Naive thymus-derived CD8-positive, alpha-beta T cell (primary cell): ENCODE measurements at regions not wholly inside any gene's neighbourhood (a gene's known extent, or its start where the extent isn't known, plus 50 kb on each side); places are given as distances from the start of the nearest gene placed in this dataset.

Experiments
- ATAC-seq, 2 donors: fragments of 150-1000 bp; cut with Tn5 transposase in 1 of 2; sonication (Bioruptor Pico), chemical (Tn5 transposase) in 1 of 2; 1 replicate in 1 of 2; 2 replicates in 1 of 2; pipeline ENCODE4 v1.10.0; 2021; ENCODE audit warnings: mild to moderate bottlenecking in 2 of 2, moderate library complexity in 2 of 2
- POLR2A ChIA-PET: fragments of 350-600 bp; sonication (Branson Sonifier 250); formaldehyde crosslinking; loops from one replicate; lab custom pipeline; 2021; ENCODE audit warnings: antibody characterized with exemption; lab: Charles Lee
- DNase-seq, 10 donors: peaks; one replicate each; pipeline versions ENCODE4 v3.0.0 to v3.0.0-alpha.2; 2020 to 2022
- H3K27ac Mint-ChIP-seq, 10 donors: one replicate each; pipeline ENCODE4 v1.8.0; 2020 to 2022; ENCODE audit warnings: mild to moderate bottlenecking in 10 of 10, mixed read lengths in 10 of 10, moderate library complexity in 4 of 10, inconsistent platforms in 1 of 10
- H3K27me3 Mint-ChIP-seq, 5 donors: one replicate each; pipeline ENCODE4 v1.8.0; 2021 to 2022; ENCODE audit warnings: mixed read lengths in 5 of 5
- H3K36me3 Mint-ChIP-seq, 3 donors: one replicate each; pipeline ENCODE4 v1.8.0; 2020 to 2022; ENCODE audit warnings: mixed read lengths in 3 of 3, mild to moderate bottlenecking in 2 of 3, inconsistent platforms in 1 of 3
- H3K4me1 Mint-ChIP-seq, 4 donors: one replicate each; pipeline ENCODE4 v1.8.0; 2021 to 2022; ENCODE audit warnings: mixed read lengths in 4 of 4
- H3K4me3 Mint-ChIP-seq, 10 donors: one replicate each; pipeline ENCODE4 v1.8.0; 2020 to 2022; ENCODE audit warnings: mild to moderate bottlenecking in 10 of 10, mixed read lengths in 10 of 10, moderate library complexity in 6 of 10, inconsistent platforms in 1 of 10
- H3K9me3 Mint-ChIP-seq, 9 donors: one replicate each; pipeline ENCODE4 v1.8.0; 2020 to 2022; ENCODE audit warnings: mixed read lengths in 9 of 9, mild to moderate bottlenecking in 3 of 9, inconsistent platforms in 1 of 9, moderate library complexity in 1 of 9

DNA sequence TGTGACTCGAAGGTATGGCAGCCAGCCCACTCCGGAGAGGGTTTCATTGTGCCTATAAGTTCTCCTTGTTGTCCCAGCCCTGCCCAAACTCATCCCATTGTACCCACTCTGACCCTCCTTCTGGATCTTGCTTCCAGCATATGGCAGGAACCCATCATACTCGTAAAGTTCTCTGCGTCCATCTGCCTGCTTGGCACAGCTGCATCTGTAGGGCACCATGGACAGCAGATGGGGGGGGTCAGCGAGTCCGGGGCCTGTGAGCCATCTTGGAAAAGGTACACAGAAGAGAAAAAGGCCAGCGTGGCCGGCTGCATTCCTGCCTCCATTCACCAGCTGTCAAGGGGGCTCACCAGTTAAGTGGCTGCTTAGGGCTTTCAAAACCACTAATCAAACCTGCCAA, 94.9 kb upstream of the IGSF21 start:
- Mint-ChIP-seq H3K36me3 (no peaks in the 10 kb centered on the region), H3K27me3 (peaks cover 6 to 67% (median 31%) of the 10 kb centered on the region in 5 donors), H3K9me3 (peaks cover 0 to 5% (median 0%) of the 10 kb centered on the region in 9 donors), H3K27ac (no peak overlapping the region), H3K4me3 (no peak overlapping the region), H3K4me1 (peaks cover 0 to 1% (median 0%) of the 10 kb centered on the region in 4 donors)
- ATAC-seq, result no peak
- POLR2A ChIA-PET, result no interaction called here
- DNase-seq, result no peak

- Mint-ChIP-seq H3K4me1 (peaks cover 0 to 1% (median 0%) of the 10 kb centered on the region in 4 donors), H3K27me3 (peaks cover 6 to 69% (median 28%) of the 10 kb centered on the region in 5 donors), H3K9me3 (peaks cover 0 to 5% (median 0%) of the 10 kb centered on the region in 9 donors), H3K4me3 (no peak overlapping the region), H3K36me3 (no peaks in the 10 kb centered on the region), H3K27ac (no peak overlapping the region)
- ATAC-seq (no peak), DNase-seq (no peak)
- POLR2A ChIA-PET, result no interaction called here
Measured at GRCh38 chr1:18013216-18013615, 94.4 kb upstream of the IGSF21 start.

DNA sequence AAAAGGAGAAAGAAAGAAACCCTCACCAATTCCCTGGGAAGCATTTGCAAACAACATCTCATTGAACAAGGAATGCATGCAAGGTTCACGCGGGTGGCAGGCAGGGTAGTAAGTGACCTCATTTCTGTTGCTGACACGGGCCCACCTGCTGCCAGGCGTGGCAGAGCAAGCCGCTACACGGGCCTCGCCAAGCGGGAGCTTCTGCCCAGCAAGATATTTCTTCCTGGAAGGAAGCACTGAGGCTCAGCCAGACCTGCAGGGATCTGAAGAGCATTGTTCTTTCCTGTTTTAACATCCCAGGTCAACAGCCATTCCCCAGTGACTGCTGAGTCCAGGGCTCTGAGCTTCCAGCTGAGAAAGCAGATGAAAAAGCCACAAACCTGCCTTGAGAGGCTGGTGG, 91.9 kb upstream of the IGSF21 start:
- ATAC-seq (no peak), DNase-seq (no peak)
- Mint-ChIP-seq H3K4me1 (peaks cover 0 to 4% (median 0%) of the 10 kb centered on the region in 4 donors), H3K27me3 (peaks cover 6 to 60% (median 29%) of the 10 kb centered on the region in 5 donors), H3K27ac (no peak overlapping the region), H3K9me3 (peaks cover 0 to 5% (median 0%) of the 10 kb centered on the region in 9 donors), H3K36me3 (no peaks in the 10 kb centered on the region), H3K4me3 (no peak overlapping the region)
- POLR2A ChIA-PET, result no interaction called here

- ATAC-seq, result no peak
- peaks cover 0 to 2% (median 0%) of the 10 kb centered on the region in 9 donors for H3K9me3 Mint-ChIP-seq
- POLR2A ChIA-PET, result no interaction called here
- H3K36me3 Mint-ChIP-seq, result no peaks in the 10 kb centered on the region
- no peak overlapping the region for H3K27ac Mint-ChIP-seq
- H3K27me3 Mint-ChIP-seq, result peaks cover 9 to 82% (median 24%) of the 10 kb centered on the region in 5 donors
- no peak for DNase-seq
- H3K4me1 Mint-ChIP-seq, result peaks cover 0 to 4% (median 0%) of the 10 kb centered on the region in 4 donors
- H3K4me3 Mint-ChIP-seq, result no peak overlapping the region
Measured at GRCh38 chr1:18018366-18018765, 89.2 kb upstream of the IGSF21 start.

DNA sequence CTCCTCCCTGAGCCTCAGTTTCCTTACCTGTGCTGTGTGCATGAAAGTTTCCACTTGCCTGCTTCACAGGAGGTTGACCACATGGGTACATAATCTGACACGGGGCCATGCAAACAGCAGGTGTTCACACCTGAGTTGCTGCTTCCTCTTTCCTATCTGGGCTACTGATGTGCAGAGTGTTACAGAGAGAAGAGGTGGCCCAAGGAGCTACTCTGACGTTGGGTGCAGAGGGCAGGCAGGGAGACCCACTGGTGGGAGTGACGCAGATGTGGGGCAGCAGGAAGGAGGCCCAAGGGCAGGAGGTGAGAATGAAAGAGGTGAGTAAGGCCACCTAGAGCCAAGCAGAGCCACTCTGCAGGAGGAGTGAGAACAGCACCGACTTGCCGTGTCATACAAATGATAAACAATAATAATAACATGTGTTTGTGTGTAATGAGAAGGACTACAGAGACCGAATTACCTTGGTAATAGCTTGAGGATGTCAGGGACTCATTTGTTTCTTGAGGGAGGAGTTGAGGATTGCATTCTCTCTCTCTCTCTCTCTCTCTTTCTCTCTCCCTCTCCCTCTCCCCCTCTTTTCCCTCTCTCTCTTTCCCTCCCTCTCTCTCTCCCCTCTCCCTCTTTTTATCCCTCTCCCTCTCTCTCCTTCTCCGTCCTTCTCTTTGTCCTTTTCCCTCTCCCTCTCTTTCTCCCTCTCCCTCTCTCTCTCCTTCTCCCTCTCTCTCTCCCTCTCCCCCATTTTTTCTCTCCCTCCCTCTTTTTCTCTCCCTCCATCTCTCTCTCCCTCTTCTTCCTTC, 87.4 kb upstream of the IGSF21 start:
- Mint-ChIP-seq H3K4me1 (peaks cover 0 to 4% (median 0%) of the 10 kb centered on the region in 4 donors), H3K27ac (no peak overlapping the region), H3K36me3 (no peaks in the 10 kb centered on the region), H3K27me3 (peaks cover 4 to 66% (median 17%) of the 10 kb centered on the region in 5 donors), H3K4me3 (no peak overlapping the region), H3K9me3 (peaks cover 0 to 2% (median 0%) of the 10 kb centered on the region in 9 donors)
- ATAC-seq, result no peak
- DNase-seq, result no peak
- POLR2A ChIA-PET, result no interaction called here

- DNase-seq, result no peak
- no peaks in the 10 kb centered on the region for H3K36me3 Mint-ChIP-seq
- POLR2A ChIA-PET, result no interaction called here
- H3K27me3 Mint-ChIP-seq, result peaks cover 5 to 69% (median 15%) of the 10 kb centered on the region in 5 donors
- peaks cover 0 to 2% (median 0%) of the 10 kb centered on the region in 4 donors for H3K4me1 Mint-ChIP-seq
- no peak for ATAC-seq
- peaks cover 0 to 2% (median 0%) of the 10 kb centered on the region in 9 donors for H3K9me3 Mint-ChIP-seq
- no peak overlapping the region for H3K27ac Mint-ChIP-seq
- no peak overlapping the region for H3K4me3 Mint-ChIP-seq
Measured at GRCh38 chr1:18021242-18021641, 86.4 kb upstream of the IGSF21 start.

GRCh38 chr1:18032172-18032859, 75.3 kb upstream of the IGSF21 start:
- POLR2A ChIA-PET, result no interaction called here

DNA sequence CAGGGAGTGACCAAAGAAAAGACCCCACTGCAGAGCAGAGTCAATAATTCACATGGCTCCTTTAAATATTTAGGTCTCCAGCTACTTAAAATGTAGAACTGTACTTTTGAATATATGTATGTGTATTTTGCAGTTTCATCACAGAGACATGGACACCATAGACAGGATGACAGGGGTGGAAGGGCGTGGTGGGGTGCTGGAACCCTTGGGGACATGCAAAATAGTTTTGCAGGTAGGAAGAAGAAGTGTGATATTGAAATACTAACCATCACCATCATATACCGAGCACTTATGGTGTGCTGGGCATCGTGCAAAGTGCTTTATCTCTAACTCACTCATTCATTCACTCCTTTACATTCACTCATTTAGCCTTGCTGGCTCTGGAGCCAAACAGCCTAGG, 72.5 kb upstream of the IGSF21 start:
- ATAC-seq (no peak), DNase-seq (no peak)
- Mint-ChIP-seq H3K27ac (no peak overlapping the region), H3K9me3 (peaks cover 0 to 2% (median 0%) of the 10 kb centered on the region in 9 donors), H3K4me1 (peaks cover 3 to 15% (median 10%) of the 10 kb centered on the region in 4 donors), H3K36me3 (no peaks in the 10 kb centered on the region), H3K27me3 (peaks cover 4 to 39% (median 11%) of the 10 kb centered on the region in 5 donors), H3K4me3 (no peak overlapping the region)
- POLR2A ChIA-PET, result no interaction called here

More at GRCh38 chr1:18032172-18032859, 75.3 kb upstream of the IGSF21 start:
- no peak overlapping the region for H3K4me3 Mint-ChIP-seq
- H3K4me1 Mint-ChIP-seq, result peaks cover 0 to 4% (median under 1%) of the 10 kb centered on the region in 4 donors
- peaks cover 0 to 2% (median 0%) of the 10 kb centered on the region in 9 donors for H3K9me3 Mint-ChIP-seq
- H3K27ac Mint-ChIP-seq, result no peak overlapping the region
- H3K36me3 Mint-ChIP-seq, result no peaks in the 10 kb centered on the region
- peaks cover 8 to 44% (median 27%) of the 10 kb centered on the region in 5 donors for H3K27me3 Mint-ChIP-seq
- DNase-seq (no peak), ATAC-seq (no peak)

DNA sequence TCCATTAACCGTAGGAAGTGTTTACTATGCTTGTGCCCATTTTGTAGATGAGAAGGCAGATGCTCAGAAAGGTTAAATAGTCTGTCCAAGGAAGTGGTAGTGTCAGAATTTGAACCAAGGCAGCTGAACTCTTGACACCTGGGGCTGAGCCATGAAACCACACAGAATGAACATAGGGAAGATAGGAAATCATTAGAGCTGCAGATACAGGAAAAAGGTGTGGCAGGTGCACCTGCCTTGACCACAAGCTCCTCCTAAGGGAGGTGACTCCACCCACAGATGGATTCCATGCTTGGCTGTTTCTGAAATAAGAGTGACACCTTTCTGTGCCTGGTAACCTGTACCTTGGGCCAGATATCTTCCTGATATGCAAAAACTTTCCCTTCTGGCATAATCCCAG, 69.9 kb upstream of the IGSF21 start:
- Mint-ChIP-seq H3K36me3 (no peaks in the 10 kb centered on the region), H3K9me3 (peaks cover 0 to 2% (median 0%) of the 10 kb centered on the region in 9 donors), H3K4me3 (no peak overlapping the region), H3K4me1 (peaks cover 3 to 15% (median 10%) of the 10 kb centered on the region in 4 donors), H3K27ac (no peak overlapping the region), H3K27me3 (peaks cover 4 to 25% (median 14%) of the 10 kb centered on the region in 5 donors)
- POLR2A ChIA-PET, result no interaction called here
- no peak for ATAC-seq
- DNase-seq, result no peak

DNA sequence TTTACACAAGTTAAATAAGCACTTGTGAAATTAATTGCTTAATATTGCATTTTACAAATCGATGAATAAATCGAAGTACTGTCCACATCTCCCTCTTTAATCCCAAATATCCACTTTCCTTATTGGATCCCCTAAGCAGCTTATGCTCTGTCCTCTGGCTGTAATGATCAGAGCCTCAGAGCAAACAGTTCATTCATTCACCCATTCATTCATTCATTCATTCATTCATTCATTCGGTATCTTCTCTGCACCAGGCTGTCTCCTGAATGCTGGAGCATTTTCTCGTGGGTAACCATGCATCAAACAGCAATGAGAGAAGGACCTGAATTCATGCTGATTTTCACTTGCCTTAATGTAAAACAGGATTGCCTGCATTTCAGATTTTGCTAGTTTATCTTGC, 69.5 kb upstream of the IGSF21 start:
- Mint-ChIP-seq H3K4me1 (peaks cover 3 to 15% (median 10%) of the 10 kb centered on the region in 4 donors), H3K36me3 (no peaks in the 10 kb centered on the region), H3K9me3 (peaks cover 0 to under 1% (median 0%) of the 10 kb centered on the region in 9 donors), H3K27ac (no peak overlapping the region), H3K27me3 (peaks cover under 1 to 21% (median 10%) of the 10 kb centered on the region in 5 donors), H3K4me3 (peak overlapping the region in 1 of 10 donors; percentile 47)
- ATAC-seq, result no peak
- POLR2A ChIA-PET, result no interaction called here
- DNase-seq, result no peak

DNA sequence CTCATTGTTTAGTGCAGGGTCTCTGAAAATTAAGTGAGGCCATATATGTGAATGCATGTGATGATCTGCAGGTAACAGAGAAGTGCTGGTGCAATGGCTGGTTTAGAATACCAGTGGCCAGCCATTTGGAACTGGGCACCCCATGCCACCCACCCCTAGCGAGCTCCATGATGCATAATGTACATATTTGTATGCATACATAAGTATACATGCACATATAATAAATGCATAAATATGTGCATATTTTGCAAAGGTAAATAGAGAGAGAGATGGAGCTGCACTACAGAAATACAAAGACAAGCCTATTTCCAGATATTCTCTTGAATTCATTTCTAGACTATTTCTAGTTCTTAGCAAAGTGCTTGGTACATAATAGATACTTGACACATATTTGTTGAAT, 68.5 kb upstream of the IGSF21 start:
- no peak for DNase-seq
- no peak for ATAC-seq
- POLR2A ChIA-PET, result no interaction called here
- Mint-ChIP-seq H3K27me3 (peaks cover 0 to 26% (median 17%) of the 10 kb centered on the region in 5 donors), H3K36me3 (no peaks in the 10 kb centered on the region), H3K4me3 (no peak overlapping the region), H3K4me1 (peaks cover 3 to 15% (median 10%) of the 10 kb centered on the region in 4 donors), H3K9me3 (no peaks in the 10 kb centered on the region), H3K27ac (no peak overlapping the region)

DNA sequence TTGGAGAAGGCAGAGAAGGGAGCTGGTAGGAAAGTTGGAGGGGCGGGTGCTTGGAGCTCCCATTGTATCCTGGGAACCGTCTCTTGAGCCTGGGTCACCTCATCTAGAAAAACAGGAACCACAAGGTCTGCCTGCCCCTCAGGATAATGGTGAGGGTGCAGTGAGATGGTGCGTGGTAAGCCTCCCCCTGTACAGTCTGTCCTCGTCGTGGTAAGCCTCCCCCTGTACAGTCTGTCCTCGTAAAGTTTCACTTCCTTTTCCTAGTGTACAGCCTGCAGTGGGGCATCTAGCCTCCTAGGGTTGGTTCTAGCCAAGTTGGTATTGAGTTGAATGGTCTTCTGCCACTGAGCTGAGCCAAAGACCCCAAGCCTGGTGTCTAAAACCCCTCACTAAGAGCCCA, 66.5 kb upstream of the IGSF21 start:
- H3K9me3 Mint-ChIP-seq, result no peaks in the 10 kb centered on the region
- POLR2A ChIA-PET, result no interaction called here
- no peaks in the 10 kb centered on the region for H3K36me3 Mint-ChIP-seq
- H3K27ac Mint-ChIP-seq, result no peak overlapping the region
- ATAC-seq (no peak), DNase-seq (no peak)
- no peak overlapping the region for H3K4me3 Mint-ChIP-seq
- H3K27me3 Mint-ChIP-seq, result peaks cover 3 to 32% (median 22%) of the 10 kb centered on the region in 5 donors
- peaks cover 3 to 15% (median 10%) of the 10 kb centered on the region in 4 donors for H3K4me1 Mint-ChIP-seq
